HG02852 (cell line): ENCODE measurements at regions not wholly inside any gene's neighbourhood (a gene's known extent, or its start where the extent isn't known, plus 50 kb on each side); places are given as distances from the start of the nearest gene placed in this dataset.
"Not testable (repeated sequence)": the region's sequence is repeated elsewhere in the genome, so short reads cannot be mapped to it uniquely, and the experiment has no call there.

Experiments
- ATAC-seq: cut with Tn5 transposase; IDR thresholded peaks from one replicate; pipeline ENCODE4 v1.9.1; 2021; ENCODE audit warnings: mild to moderate bottlenecking, moderate library complexity; ENCODE audit not compliant: unreplicated experiment

DNA sequence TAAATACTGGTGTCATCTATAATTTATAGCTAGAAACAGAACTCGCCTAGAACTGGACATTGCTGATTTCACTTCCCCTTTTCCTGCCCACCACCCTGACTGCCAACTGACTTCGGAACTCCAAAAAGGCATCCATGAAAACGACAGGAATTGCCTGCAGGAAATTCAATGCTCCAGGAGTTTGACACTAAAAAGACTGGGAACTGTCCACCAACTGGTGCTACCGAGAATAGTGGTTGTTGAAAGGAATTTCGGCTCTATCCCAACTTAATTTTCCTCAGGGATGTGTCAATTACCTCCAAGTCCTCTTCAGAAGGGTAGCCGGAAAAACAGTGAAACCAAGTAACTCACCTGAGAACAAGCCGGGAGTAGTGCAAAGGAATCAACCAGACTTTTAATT, 440.0 kb downstream of the PRELID2 start:
- ATAC-seq, result not testable (repeated sequence)

DNA sequence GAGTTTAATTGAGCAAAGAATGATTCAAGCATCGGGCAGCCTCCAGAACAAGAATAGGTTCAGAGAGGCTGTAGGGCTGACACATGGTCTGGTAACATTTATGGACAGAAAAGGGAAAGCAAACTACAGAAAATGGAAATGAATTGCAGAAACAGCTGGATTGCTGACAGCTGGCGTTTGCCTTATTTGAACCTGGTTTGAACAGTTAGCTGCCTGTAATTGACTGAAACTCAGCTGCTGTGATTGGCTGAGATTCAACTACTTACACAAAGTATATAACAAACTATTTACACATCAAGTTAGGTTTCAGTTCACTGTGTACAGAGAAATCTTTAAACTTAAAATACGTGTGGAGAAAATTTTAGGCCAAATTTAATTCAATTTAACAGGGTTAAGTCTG, 441.7 kb downstream of the PRELID2 start:
- no peak for ATAC-seq

GRCh38 chr5:145389047-145389446, 446.1 kb downstream of the PRELID2 start:
- ATAC-seq, result no peak

DNA sequence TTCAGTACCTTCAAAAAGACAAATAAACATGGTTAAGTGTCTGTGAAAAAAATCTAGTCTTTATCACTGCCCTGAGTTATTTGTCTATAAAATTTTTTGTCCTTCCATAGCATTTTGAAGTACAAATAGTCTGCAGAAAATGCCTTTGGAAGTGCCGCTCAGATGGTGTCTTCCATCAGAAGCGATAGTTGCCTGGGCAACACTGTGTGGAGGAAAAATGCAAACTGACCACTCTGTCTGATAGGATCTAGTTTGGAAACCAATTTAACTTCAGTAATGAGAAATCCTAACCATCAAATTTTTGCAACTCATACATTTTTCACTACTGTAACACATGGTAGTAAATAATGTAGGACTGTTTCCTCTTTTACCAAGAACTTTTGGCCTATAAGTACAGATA, 449.9 kb downstream of the PRELID2 start:
- ATAC-seq, result no peak

DNA sequence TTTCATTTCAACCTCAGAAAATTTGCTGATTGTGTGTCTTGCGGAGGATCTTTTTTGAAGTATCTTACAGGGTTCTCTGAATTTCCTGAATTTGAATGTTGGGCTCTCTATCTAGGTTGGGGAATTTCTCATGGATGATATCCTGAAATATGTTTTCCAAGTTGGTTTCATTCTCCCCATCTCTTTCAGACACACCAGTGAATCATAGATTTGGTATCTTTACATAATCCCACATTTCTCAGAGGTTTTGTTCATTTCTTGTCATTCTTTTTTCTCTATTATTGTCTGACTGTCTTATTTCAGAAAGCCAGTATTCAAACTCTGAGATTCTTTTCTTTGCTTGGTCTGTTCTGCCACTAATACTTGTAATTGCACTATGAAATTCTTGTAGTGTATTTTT, 456.9 kb downstream of the PRELID2 start:
- ATAC-seq, result no peak

DNA sequence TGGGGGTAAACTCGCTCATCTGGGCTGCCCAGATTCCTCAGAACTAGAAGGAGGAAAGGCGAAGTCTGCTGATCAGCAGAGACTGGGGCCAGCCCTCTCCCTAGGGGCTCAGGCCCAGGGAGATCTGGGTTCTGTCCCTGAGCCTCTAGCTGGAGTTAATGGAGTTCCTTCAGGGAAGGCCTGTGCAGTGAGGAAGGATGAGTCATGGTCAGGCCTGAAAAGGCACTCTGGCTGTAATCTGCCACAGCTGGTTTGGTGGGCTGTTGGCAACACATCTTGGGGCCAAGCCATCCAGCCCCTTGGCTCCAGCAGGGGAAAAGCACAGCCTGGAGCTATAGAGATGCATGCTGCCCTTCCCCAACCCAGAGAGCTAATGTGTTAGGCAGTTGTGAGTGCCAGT, 459.6 kb downstream of the PRELID2 start:
- ATAC-seq, result no peak

DNA sequence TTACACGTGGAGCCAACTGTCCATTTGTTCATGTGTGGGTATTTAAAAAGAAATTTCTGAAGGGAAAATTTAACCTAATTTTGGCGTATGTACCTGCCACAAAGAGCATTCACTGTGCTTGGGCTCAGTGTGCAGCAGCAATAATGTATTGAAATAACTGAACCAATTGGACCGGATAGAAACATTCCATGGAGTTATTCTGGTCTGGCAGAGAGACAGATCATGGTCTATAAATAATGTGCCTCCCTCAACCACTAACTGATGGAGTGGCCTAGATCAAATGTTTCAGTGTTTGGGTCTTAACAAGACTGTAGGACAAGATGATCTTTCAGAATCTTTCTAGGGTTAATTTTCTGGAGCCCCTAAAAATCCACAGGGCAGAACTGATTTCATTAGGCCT, 469.7 kb downstream of the PRELID2 start:
- ATAC-seq, result no peak

DNA sequence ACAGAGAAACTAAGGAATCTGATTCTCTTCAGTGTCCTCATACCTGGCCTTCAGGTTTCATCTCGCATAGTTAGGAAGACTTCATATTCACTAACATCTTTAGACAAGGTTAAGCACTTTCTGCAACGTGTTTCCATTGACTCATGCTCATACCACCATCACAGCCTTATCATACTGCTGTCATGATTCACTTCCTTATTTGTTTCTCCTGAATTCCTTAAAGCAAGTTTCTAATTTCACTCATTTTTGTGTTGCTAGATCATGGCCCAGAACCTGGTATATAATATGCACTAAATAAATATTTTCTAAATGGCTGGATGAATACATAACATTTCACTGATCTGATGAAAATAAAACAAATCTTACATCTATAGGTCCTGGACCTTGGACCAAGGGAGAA, 472.9 kb downstream of the PRELID2 start:
- no peak for ATAC-seq

- ATAC-seq, result no peak
Observed at GRCh38 chr5:145360936-145361335, 474.2 kb downstream of the PRELID2 start.

- ATAC-seq, result no peak
Observed at GRCh38 chr5:145350513-145350912, 484.6 kb downstream of the PRELID2 start.

GRCh38 chr5:145347026-145347616, 488.0 kb downstream of the PRELID2 start:
- ATAC-seq, result peak; percentile 68

DNA sequence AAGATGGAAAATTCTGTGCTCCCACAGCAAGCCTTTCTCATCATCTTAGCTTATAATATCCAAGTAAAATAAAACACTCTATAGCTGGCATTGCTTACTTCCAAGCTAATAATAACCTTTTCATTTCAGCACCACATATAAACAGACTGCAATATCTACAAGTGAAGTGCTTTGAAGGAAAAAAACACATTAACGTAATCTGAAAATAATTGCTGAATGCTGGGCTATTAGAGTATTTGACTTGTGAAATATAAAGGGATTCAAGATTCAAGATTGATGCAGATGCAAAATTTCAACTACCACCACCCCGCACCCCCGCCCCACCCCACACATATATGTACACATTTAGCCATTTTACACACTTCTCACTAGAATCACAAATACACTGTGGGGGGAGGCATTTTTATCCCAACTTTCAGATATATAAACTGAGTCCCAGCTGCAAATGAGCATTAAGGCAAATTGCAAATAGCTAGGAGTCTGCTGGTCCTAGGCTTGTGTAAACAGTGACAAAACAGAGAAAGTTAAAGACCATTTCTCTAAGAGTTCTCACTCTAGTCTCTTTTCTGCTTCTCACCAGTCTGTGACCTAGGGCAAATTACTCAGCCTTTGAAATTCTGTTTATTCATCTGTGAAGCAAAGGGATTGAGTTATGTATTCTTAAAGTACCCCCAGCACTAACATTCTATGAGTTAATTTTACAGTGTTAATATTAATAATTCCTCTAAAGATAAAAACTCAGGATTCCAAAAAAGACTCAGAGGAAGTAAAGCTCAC, 489.4 kb downstream of the PRELID2 start:
- ATAC-seq, result no peak

GRCh38 chr5:145341842-145342241, 493.3 kb downstream of the PRELID2 start:
- ATAC-seq, result no peak

DNA sequence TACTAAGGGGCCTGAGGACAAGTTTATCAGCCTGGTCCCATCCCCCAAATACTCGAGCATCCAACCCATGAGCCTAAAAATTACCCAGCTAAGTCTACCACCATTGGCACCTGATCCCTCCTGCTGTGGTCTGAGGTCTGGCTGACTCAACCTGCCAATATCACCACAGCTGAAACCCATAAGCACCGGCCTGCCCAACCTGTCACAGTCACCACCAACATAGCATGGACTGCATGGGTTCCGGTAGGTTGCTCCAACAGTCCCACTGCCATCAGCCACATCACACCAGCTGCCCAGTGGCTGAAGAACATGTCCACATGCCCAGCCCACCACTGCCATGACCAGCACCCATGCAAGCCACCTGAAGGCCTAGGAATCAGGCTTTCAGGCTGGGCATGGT, 495.0 kb downstream of the PRELID2 start:
- ATAC-seq, result no peak

- ATAC-seq, result no peak
Observed at GRCh38 chr5:145324767-145325479, 510.2 kb downstream of the PRELID2 start.

- no peak for ATAC-seq
Observed at GRCh38 chr5:145324101-145324500, 511.0 kb downstream of the PRELID2 start.

DNA sequence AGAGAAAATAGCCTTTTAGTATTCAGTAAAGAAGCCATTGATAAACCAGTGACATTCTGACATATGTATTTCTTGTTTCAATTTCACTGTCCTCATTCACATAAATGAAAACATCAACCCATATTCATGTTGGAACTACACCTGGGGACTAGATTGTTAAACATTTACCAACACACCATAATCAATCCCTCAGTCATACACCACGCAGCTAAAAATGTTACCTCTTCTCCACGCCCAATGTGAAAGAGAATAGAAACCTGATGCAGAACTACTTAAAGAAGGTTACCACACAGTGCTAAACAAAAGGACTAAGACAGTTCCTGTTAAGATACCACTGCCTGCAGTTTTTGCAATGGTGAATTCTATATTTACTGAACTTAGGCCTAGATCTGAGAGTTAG, 518.9 kb downstream of the PRELID2 start:
- no peak for ATAC-seq

DNA sequence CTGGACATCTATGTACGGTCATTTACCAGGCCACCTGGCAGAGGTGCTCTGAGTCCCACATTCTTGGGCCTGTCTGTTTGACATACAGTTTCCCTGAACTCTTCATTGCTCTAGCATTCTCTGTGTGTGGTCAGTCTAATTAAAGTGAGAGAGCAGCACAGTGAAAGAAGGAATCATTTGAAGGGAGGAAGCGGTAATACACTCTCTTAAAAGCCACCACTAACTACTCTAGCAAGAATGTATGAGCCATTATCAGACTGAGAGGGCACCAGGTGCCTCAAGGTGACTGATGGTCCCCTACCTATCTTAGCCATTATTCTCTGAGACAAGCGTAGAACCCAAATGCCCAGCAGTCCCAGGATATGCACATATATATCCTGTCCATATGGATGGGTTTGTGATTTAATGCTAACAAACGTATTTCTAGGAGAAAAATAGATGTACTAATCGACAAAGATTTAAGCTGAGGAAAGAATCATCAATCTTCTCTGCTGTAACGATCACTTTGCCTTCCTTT, 527.2 kb downstream of the PRELID2 start:
- no peak for ATAC-seq

GRCh38 chr5:145295236-145295835, 539.8 kb downstream of the PRELID2 start:
- ATAC-seq, result no peak

DNA sequence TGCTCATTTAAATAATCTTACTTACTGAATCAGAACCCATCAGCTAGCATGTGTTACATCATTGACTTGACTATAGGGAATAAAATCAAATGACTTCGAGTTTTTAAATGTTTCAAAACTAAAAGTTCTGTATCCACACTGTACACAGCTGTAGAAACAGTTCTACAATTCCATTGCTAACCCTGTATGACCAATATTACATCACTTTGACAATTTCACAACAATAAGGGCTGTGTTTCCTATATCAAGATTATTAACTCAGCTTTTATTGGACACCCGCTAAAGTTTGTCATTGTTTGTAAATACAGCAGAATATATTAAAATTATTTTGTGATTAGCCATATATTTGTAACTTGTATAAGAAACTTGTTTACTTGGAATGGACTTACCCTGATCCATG, 540.8 kb downstream of the PRELID2 start:
- ATAC-seq, result no peak

GRCh38 chr5:145293716-145294115, 541.4 kb downstream of the PRELID2 start:
- no peak for ATAC-seq
